ENCODE measurements at regions not wholly inside any gene's neighbourhood (a gene's known extent, or its start where the extent isn't known, plus 50 kb on each side); places are given as distances from the start of the nearest gene placed in this dataset.

DNA sequence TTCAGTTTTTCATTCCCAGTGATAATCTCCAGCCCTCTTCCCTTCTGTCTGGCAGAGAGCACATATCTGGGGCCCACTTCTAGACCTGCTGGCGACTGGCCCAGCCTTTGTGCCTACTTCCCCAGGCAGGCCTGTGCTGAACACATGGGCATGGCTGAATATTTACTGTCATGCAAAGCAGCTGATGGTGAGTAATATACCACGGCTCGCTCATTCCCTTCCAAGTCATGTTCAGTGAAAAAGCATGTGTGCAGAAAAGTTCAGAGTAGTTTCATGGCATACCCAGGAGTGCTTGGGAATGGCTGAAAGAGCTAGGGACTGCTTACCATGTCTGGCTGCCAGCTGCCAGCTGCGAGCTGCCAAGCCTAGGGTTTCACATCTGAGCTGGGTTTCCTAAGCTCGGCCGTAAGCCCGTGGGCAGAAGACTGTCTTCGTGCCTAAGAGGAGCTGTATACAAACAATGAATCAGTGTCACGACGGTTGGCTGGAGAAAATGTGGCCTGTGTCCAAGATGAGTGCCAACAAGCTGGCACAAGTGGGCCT, 179.9 kb upstream of the PELI2 start:
- TF ChIP-seq, protein P1, sequence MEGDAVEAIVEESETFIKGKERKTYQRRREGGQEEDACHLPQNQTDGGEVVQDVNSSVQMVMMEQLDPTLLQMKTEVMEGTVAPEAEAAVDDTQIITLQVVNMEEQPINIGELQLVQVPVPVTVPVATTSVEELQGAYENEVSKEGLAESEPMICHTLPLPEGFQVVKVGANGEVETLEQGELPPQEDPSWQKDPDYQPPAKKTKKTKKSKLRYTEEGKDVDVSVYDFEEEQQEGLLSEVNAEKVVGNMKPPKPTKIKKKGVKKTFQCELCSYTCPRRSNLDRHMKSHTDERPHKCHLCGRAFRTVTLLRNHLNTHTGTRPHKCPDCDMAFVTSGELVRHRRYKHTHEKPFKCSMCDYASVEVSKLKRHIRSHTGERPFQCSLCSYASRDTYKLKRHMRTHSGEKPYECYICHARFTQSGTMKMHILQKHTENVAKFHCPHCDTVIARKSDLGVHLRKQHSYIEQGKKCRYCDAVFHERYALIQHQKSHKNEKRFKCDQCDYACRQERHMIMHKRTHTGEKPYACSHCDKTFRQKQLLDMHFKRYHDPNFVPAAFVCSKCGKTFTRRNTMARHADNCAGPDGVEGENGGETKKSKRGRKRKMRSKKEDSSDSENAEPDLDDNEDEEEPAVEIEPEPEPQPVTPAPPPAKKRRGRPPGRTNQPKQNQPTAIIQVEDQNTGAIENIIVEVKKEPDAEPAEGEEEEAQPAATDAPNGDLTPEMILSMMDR (IDR thresholded peaks at IDR 0.05), result no peak
- TF ChIP-seq EP300 (IDR thresholded peaks at IDR 0.05), result no peak

Measured in ovary (tissue), 3 donors.